ENCODE measurements at regions not wholly inside any gene's neighbourhood (a gene's known extent, or its start where the extent isn't known, plus 50 kb on each side); places are given as distances from the start of the nearest gene placed in this dataset.

DNA sequence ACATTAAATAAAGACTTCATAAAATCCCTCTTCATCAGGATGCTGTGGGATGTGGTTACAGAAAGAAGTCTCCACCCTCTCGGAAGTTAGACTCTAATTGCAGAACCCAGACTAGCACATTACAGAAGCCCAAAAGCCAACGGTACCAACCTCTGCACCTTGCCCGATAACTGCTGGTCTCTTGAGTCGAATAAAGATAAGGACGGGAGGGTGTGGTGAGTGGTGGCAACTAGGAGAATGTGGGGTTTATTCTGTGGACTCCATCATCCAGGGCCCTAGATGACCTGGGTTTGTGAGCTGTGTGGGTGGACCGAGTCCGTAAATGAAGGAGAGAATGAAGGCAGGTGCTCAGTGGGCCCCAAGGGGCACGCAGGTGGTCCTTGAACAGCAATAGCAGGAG lies 462.8 kb upstream of the ID2 start:
- 84% methylated on average over 8 of the region's 8 CpGs for WGBS (ENCODE audit: missing lambda C conversion rate)
- ChIA-PET CTCF (interaction anchor here (0.7 to 1.5 kb wide), 3 partner anchors 15 to 1190 kb away, joined by 3 to 4 read pairs (median 4); no protein-coding TSS in a partner anchor), POLR2A (no interaction called here)
- no peak overlapping the region for H3K4me2 ChIP-seq
- no peak for DNase-seq (ENCODE audit: low read depth in 1 of 2, low spot score in 1 of 2)
- FAIRE-seq = no peak
- ATAC-seq = no peak
- TF ChIP-seq MAZ (IDR thresholded peaks at IDR 0.05; ENCODE audit: borderline replicate concordance, low read depth, low read length) = no peak
- TF ChIP-seq PHF8 (IDR thresholded peaks at IDR 0.05; ENCODE audit: borderline replicate concordance, low read depth) = no peak
- no peak for TF ChIP-seq ZFP36 (IDR thresholded peaks at IDR 0.05; ENCODE audit: borderline replicate concordance, partially characterized antibody)
- TF ChIP-seq USF2 (IDR thresholded peaks at IDR 0.05) = no peak
- no peak overlapping the region for H3K27ac ChIP-seq
- no peak overlapping the region for H3K4me3 ChIP-seq
- H3K9me3 ChIP-seq = no peaks in the 10 kb centered on the region
- H3K4me1 ChIP-seq = no peaks in the 10 kb centered on the region

GRCh38 chr2:8219631-8220355 lies 462.1 kb upstream of the ID2 start:
- ATAC-seq = no peak; a peak in 2 of 6 replicates

DNA sequence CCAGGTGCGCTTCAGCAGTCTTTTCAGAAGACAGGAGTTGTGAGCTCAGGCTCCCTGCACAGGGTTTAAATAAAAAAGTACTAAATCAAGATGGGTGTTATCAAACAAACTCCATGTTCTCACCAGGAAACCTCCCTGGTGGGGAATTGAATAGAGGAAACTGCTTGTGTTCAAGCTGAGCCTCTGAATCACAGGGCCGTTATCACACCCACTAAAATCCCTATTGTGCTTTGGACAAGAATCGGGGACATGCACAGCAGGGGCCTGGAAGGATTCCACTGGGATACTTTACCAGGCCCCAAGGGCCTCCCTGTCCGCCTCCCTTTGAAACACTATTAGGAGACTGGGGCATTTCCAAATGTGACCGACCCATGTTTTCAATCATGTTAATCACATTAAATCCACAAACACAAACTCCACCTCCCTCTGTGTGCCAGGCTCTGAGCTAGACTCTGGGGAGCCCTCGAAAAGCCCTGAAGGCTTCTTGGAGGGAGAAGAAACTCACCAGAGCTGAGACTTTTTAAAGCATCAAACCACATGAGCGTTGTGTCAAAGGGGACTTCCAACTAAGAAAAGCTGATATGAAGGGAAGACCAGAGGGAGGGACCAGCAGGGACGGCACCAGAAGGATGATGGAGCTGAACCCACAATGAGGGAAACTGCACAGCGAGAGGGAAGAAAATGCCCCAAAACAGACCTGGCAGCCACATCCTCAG lies 458.7 kb upstream of the ID2 start:
- Histone ChIP-seq H3K4me3 (no peak overlapping the region), H3K27ac (no peak overlapping the region), H3K4me1 (no peaks in the 10 kb centered on the region), H3K4me2 (no peak overlapping the region), H3K9me3 (no peaks in the 10 kb centered on the region)
- FAIRE-seq (no peak), DNase-seq (ENCODE audit: low read depth in 1 of 2, low spot score in 1 of 2) (no peak), ATAC-seq (no peak)
- ChIA-PET CTCF (interaction anchor here (0.6 to 1.3 kb wide), 2 partner anchors 25 to 939 kb away, joined by 3 read pairs; no protein-coding TSS in a partner anchor), POLR2A (no interaction called here)
- WGBS (ENCODE audit: missing lambda C conversion rate) = 74% methylated on average over 9 of the region's 9 CpGs
- TF ChIP-seq CEBPB (IDR thresholded peaks at IDR 0.05) = no peak
- no peak for TF ChIP-seq MYC (IDR thresholded peaks at IDR 0.05; ENCODE audit: borderline replicate concordance, low read length)
- no peak for TF ChIP-seq PHF8 (IDR thresholded peaks at IDR 0.05; ENCODE audit: borderline replicate concordance, low read depth)
- no peak for TF ChIP-seq ESRRA (IDR thresholded peaks at IDR 0.05; ENCODE audit: borderline replicate concordance, low read length)
- no peak for TF ChIP-seq ZNF302 (CRISPR knock-in tag; IDR thresholded peaks at IDR 0.05)
- no peak for TF ChIP-seq FOXS1 (CRISPR knock-in tag; IDR thresholded peaks at IDR 0.05)
- TF ChIP-seq ATOH8 (CRISPR knock-in tag; IDR thresholded peaks at IDR 0.05; ENCODE audit: low read depth) = no peak
- no peak for TF ChIP-seq HMGXB4 (CRISPR knock-in tag; IDR thresholded peaks at IDR 0.05; ENCODE audit: borderline replicate concordance)
- TF ChIP-seq HDAC2 (IDR thresholded peaks at IDR 0.05) = no peak
- no peak for TF ChIP-seq BCL3 (IDR thresholded peaks at IDR 0.05)

More at GRCh38 chr2:8219631-8220355, 462.1 kb upstream of the ID2 start:
- Histone ChIP-seq H3K4me1 (no peaks in the 10 kb centered on the region), H3K4me2 (no peak overlapping the region), H3K4me3 (no peak overlapping the region), H3K27ac (no peak overlapping the region), H3K9me3 (no peaks in the 10 kb centered on the region)
- ChIA-PET POLR2A (no interaction called here), CTCF (interaction anchor here (0.6 to 1.3 kb wide), 3 partner anchors 28 to 66 kb away, joined by 3 to 6 read pairs (median 3); no protein-coding TSS in a partner anchor)
- WGBS (ENCODE audit: missing lambda C conversion rate) = 79% methylated on average over 22 of the region's 22 CpGs
- FAIRE-seq (no peak), DNase-seq (ENCODE audit: low read depth in 1 of 2, low spot score in 1 of 2) (no peak)
- TF ChIP-seq EHMT2 (IDR thresholded peaks at IDR 0.05; ENCODE audit: low read depth) (no peak), ZC3H11A (IDR thresholded peaks at IDR 0.05) (no peak), GATA3 (IDR thresholded peaks at IDR 0.05; ENCODE audit: borderline replicate concordance) (no peak), KDM1A (IDR thresholded peaks at IDR 0.05; ENCODE audit: low read depth) (no peak), SMC3 (IDR thresholded peaks at IDR 0.05) (no peak), RCOR1 (IDR thresholded peaks at IDR 0.05; ENCODE audit: low read depth, low read length) (no peak), KDM5A (IDR thresholded peaks at IDR 0.05) (no peak), ZNF302 (CRISPR knock-in tag; IDR thresholded peaks at IDR 0.05) (no peak), TFCP2L1 (CRISPR knock-in tag; IDR thresholded peaks at IDR 0.05) (no peak), BHLHE40 (IDR thresholded peaks at IDR 0.05; ENCODE audit: low read depth, low read length) (no peak), CHD2 (IDR thresholded peaks at IDR 0.05; ENCODE audit: low read length, partially characterized antibody) (no peak), BCL3 (IDR thresholded peaks at IDR 0.05) (no peak), HDAC2 (IDR thresholded peaks at IDR 0.05) (no peak), RNF2 (IDR thresholded peaks at IDR 0.05; ENCODE audit: borderline replicate concordance, low read depth) (no peak), EP300 (IDR thresholded peaks at IDR 0.05) (no peak), MYC (IDR thresholded peaks at IDR 0.05; ENCODE audit: borderline replicate concordance, low read length) (no peak), EHF (CRISPR knock-in tag; IDR thresholded peaks at IDR 0.05) (no peak), FOXS1 (CRISPR knock-in tag; IDR thresholded peaks at IDR 0.05) (no peak), JUN (IDR thresholded peaks at IDR 0.05) (no peak)
- TF ChIP-seq, protein P1, sequence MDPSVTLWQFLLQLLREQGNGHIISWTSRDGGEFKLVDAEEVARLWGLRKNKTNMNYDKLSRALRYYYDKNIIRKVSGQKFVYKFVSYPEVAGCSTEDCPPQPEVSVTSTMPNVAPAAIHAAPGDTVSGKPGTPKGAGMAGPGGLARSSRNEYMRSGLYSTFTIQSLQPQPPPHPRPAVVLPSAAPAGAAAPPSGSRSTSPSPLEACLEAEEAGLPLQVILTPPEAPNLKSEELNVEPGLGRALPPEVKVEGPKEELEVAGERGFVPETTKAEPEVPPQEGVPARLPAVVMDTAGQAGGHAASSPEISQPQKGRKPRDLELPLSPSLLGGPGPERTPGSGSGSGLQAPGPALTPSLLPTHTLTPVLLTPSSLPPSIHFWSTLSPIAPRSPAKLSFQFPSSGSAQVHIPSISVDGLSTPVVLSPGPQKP (IDR thresholded peaks at IDR 0.05; ENCODE audit: low read depth, low read length) = no peak
